ENCODE measurements at regions not wholly inside any gene's neighbourhood (a gene's known extent, or its start where the extent isn't known, plus 50 kb on each side); places are given as distances from the start of the nearest gene placed in this dataset.

DNA sequence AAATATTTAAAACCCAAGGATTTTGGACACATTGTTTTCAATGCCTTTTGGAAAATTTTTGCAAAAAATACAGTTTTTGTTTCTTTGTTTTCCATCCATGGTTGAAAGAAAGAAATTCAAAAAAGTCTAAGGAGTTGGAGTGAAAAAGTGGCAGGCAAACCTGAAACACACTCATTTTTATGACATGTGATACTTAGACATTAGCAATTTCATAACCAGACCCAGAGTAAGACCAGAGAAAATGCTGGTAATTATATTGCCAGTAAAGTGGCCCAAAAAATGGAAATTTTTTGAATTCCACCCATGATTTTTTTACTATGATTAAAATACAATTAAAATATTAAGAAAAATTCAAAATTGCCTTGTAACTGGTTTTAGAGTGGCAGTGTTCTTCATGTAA is 128.2 kb downstream of the SLC17A6 start:
- intact Hi-C loops (cut with DNase I; ENCODE audit: low total_unique reads), result no loop called here
- DNase-seq (ENCODE audit: low spot score in 2 of 2), result no peak
- H3K4me3 ChIP-seq (ENCODE audit: low read depth, poor library complexity, severe bottlenecking), result no peak overlapping the region
- TF ChIP-seq, protein P1, sequence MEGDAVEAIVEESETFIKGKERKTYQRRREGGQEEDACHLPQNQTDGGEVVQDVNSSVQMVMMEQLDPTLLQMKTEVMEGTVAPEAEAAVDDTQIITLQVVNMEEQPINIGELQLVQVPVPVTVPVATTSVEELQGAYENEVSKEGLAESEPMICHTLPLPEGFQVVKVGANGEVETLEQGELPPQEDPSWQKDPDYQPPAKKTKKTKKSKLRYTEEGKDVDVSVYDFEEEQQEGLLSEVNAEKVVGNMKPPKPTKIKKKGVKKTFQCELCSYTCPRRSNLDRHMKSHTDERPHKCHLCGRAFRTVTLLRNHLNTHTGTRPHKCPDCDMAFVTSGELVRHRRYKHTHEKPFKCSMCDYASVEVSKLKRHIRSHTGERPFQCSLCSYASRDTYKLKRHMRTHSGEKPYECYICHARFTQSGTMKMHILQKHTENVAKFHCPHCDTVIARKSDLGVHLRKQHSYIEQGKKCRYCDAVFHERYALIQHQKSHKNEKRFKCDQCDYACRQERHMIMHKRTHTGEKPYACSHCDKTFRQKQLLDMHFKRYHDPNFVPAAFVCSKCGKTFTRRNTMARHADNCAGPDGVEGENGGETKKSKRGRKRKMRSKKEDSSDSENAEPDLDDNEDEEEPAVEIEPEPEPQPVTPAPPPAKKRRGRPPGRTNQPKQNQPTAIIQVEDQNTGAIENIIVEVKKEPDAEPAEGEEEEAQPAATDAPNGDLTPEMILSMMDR (IDR thresholded peaks at IDR 0.05), result no peak
- no peak for TF ChIP-seq POLR2A (IDR thresholded peaks at IDR 0.05)

DNA sequence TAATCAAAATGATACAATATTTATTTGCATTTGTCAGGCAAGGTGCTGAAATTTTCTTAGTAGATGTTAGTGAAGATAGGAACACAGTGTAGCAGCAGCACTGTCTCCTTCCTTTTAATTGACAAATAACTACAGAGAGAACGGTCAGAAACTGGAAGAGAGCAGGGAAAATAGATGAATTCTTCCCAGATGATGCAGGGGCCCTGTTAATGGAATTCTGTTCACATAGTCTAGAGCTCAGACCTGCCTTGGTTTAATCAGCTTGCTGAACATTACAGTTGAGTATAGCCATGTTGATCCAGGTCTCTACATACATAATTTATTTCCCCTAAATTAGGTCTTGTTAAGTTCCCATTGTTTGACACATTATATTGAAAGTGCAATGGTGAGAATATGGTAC is 127.4 kb downstream of the SLC17A6 start:
- TF ChIP-seq, protein P1 (IDR thresholded peaks at IDR 0.05), result no peak
- no peak for TF ChIP-seq POLR2A (IDR thresholded peaks at IDR 0.05)
- no peak overlapping the region for H3K4me3 ChIP-seq (ENCODE audit: low read depth, poor library complexity, severe bottlenecking)
- no peak for DNase-seq (ENCODE audit: low spot score in 2 of 2)
- intact Hi-C loops (cut with DNase I; ENCODE audit: low total_unique reads), result no loop called here
- WGBS, 2 donors, result 68 to 78% methylated on average over 1 of the region's 1 CpG

DNA sequence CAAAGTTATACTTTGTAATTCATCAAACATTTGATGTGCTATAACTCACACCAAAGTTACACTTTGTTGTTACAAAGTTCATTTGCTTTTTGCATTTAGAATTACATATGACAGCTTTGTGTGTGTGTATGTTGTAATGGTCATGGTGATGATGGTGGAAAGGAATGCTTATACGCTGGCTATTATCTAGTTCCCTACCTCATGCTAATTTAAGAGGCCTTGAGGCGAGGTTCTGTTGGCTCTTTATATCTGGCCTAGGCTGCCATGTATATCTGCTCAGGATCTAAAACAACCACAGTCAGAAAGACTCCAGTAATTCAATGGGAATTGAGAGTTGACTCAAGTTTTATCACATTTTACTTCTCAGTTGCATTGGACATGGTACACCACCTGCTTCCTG is 123.4 kb downstream of the SLC17A6 start:
- DNase-seq (ENCODE audit: low spot score in 2 of 2), result no peak
- TF ChIP-seq, protein P1 (IDR thresholded peaks at IDR 0.05), result no peak
- no peak for TF ChIP-seq POLR2A (IDR thresholded peaks at IDR 0.05)
- WGBS, 2 donors, result 26 to 76% methylated on average over 2 of the region's 2 CpGs
- intact Hi-C loops (cut with DNase I; ENCODE audit: low total_unique reads), result no loop called here
- H3K4me3 ChIP-seq (ENCODE audit: low read depth, poor library complexity, severe bottlenecking), result no peak overlapping the region

- no peak for DNase-seq (ENCODE audit: low spot score in 2 of 2)
- WGBS, 2 donors, result 66 to 69% methylated on average over 3 of the region's 3 CpGs
- intact Hi-C loops (cut with DNase I; ENCODE audit: low total_unique reads), result no loop called here
- TF ChIP-seq, protein P1 (IDR thresholded peaks at IDR 0.05), result no peak
- no peak for TF ChIP-seq POLR2A (IDR thresholded peaks at IDR 0.05)
- no peak overlapping the region for H3K4me3 ChIP-seq (ENCODE audit: low read depth, poor library complexity, severe bottlenecking)
These were observed 122.0 kb downstream of the SLC17A6 start for GRCh38 chr11:22460181-22460580.

DNA sequence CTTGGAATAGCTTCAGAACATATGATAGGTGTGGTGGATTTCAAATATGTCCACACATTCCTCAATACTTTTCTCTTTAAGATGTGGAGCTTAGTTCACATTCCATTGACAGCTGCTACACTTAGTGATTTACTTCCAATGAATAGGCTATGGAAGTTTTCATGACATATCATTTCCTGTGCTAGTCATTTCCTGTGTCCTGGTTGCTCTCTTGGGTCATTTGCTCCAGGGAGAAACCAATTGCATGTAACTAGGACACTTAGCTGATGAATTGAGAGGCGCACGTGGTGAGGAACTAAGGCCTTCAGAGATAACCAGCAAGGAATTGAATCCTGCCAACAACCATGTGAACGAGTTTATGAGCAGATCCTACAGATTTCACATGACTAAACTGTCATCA is 120.9 kb downstream of the SLC17A6 start:
- no peak overlapping the region for H3K4me3 ChIP-seq (ENCODE audit: low read depth, poor library complexity, severe bottlenecking)
- intact Hi-C loops (cut with DNase I; ENCODE audit: low total_unique reads), result no loop called here
- no peak for DNase-seq (ENCODE audit: low spot score in 2 of 2)
- WGBS, 2 donors, result 56 to 65% methylated on average over 3 of the region's 3 CpGs
- no peak for TF ChIP-seq POLR2A (IDR thresholded peaks at IDR 0.05)
- TF ChIP-seq, protein P1 (IDR thresholded peaks at IDR 0.05), result no peak

DNA sequence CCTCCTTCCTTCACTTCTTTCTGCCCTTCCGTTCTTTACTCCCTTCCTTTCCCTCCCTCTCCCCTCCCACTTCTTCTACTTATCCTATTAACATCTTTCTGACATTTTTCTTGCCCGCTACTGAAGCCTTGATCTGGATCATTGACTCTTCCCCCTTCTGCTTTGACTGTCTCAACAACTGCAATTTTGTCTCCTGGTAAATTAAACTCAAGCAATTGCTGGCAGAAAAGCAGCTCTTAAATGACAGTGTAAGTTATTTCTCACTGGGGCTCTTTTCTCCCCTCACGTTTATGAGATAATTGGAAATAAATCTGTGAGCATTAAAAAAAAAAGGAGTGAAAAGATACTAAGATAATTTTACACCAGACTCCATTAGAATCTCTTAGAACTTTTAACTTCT is 120.0 kb downstream of the SLC17A6 start:
- DNase-seq (ENCODE audit: low spot score in 2 of 2), result no peak
- intact Hi-C loops (cut with DNase I; ENCODE audit: low total_unique reads), result no loop called here
- TF ChIP-seq, protein P1 (IDR thresholded peaks at IDR 0.05), result no peak
- no peak for TF ChIP-seq POLR2A (IDR thresholded peaks at IDR 0.05)
- no peak overlapping the region for H3K4me3 ChIP-seq (ENCODE audit: low read depth, poor library complexity, severe bottlenecking)
- 62 to 63% methylated on average over 3 of the region's 3 CpGs for WGBS, 2 donors
